T-helper 2 cell (primary cell): ENCODE measurements at regions not wholly inside any gene's neighbourhood (a gene's known extent, or its start where the extent isn't known, plus 50 kb on each side); places are given as distances from the start of the nearest gene placed in this dataset.
"Not testable (repeated sequence)": the region's sequence is repeated elsewhere in the genome, so short reads cannot be mapped to it uniquely, and the experiment has no call there.

Source experiments
- DNase-seq, 5 experiments: peaks; one replicate each; pipeline versions ENCODE4 v3.0.0 to v3.0.0-alpha.2; 2012 to 2022

DNA sequence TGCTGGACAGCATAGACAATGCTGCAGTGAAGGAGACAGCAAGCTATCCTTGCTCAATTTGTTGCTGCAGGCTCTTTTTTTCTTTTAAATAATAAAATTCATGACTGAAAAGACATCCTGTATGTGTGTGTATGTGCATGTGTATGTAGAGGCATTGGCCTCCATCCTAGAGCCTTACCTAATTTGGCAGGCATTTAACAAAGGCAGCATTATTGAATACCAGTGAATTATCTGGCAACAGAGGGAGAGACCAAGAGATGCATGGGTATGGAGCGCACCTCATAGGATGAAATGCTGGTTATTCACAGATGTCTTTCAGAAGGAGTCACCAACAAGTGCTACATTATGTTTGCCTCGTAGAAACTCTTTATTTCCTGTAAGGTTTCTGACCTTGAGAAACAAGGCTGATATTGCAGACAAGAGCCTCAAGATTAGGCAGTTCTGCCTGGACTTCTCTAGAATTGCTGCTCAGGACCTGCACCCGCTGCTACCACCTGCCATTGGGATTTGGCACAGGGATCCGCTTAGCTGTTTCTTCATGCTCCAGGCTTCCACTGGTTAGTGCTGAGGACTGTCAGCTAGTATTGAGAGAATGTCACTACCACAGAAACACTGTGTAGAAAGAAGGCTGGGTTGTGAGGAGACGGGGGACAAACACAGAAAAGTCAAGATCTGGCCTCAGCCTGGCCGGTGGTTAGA lies 247.7 kb upstream of the RFX3 start:
- no peak for DNase-seq

DNA sequence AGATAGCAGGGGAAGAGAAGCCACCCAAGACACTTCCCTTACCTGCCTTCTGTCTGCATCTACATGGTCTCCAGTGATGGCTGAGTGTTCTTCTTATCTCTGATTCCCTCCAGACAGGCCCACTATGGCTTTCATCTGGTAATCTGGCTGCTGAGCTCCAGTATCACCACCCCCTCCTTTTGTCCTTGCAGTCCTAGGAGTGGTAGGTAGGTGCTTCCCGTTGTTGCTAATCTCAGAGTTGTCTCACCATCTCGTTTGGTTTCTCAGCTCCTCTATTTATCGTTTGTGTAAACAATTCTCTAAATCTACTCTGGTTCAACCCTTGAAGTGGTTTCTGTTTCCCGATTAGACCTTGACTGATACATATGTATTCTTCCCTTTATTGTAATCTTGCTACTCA lies 243.8 kb upstream of the RFX3 start:
- DNase-seq, result peak in 1 of 5 experiments; percentile 8

DNA sequence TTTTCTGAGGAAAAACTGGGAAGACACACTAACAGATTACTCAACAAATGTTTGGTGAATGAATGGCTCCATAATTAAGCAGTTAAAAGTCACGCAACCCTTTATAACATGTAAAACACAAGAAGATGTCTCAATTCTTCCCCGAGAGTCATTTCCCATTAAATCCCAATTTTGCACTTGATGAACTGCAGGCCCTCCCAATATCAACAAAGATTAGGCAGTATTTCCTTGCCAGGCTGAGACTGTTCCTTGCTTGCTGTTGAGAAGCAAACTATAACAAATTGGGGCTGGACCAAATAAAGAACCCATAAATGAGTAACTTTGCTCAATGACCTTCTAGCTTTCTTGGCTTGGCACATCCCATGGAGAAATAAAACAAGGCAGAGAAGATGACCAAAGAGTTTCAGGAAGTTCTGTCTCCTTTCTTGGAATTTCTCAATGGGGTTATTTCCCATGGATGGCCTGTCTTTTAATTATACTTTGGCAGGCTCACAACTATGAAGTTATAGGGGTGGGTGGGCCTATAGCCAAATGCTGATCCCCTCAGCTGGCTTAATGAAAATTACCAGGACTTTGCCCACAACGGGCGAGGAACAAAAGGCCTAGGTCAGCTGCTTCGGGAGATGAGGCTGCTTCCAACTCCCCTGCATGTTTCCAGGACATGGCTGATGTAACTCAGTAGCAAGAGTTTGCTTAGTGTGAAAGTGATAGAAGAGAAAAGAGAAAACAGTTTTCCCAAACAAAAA lies 243.1 kb upstream of the RFX3 start:
- DNase-seq, result no peak

- no peak for DNase-seq
Observed at GRCh38 chr9:3768286-3768685, 242.5 kb upstream of the RFX3 start.

GRCh38 chr9:3762076-3762475 lies 236.3 kb upstream of the RFX3 start:
- no peak for DNase-seq

- DNase-seq, result no peak
Observed at GRCh38 chr9:3760031-3760430, 234.2 kb upstream of the RFX3 start.

DNA sequence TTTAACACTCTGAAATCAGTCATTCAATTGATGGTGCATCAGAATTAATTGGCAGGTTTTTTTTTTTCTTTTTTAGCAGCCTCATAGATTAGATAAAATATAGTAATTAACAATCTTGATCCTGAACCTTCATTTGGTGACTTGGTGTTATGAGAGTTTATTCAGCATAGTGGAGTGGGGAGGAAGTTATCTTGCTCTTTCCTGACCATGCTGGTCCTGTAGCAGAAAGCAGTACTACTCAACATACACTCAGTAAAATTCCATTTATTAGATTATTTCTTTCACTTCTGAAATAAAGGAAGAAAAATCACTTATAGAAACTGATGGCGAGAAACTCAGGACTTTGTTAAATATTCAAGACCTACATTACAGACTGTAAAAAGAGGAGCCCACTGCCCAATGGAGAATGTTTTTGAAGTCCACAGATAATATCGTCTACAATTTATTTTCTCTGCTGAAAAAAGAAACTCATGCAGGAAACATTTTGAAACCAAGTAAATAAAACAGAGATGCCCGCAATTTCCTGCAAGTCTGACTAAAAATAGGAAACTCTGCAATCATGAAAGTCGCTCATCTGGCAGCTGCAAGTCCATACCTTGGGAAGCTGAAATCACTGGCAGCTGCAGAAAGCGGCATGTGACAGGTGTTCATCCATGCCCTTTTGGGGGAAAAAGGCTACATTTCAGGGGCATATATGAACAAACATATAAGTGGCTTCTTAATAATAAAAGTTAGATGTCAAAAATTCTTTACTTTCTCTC lies 233.2 kb upstream of the RFX3 start:
- peak in 1 of 5 experiments; percentile 82 for DNase-seq

DNA sequence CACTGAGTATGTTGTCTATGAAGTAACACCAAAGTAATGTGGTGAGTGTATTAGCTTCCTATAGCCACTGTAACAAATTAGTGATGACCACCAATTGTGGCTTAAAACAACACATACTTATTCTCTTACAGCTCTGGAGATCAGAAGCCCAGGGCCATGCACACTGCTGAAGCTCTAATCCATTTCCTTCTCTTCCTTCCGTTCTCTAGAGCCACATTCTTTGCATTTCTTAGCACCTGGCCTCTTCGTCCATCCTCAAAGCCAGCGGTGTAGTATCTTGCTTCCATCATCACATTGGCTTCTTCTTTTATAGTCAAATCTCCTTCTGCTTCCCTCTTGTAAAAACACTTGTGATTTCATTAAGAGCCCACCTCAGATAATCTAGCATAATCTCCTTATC lies 230.3 kb upstream of the RFX3 start:
- no peak for DNase-seq

DNA sequence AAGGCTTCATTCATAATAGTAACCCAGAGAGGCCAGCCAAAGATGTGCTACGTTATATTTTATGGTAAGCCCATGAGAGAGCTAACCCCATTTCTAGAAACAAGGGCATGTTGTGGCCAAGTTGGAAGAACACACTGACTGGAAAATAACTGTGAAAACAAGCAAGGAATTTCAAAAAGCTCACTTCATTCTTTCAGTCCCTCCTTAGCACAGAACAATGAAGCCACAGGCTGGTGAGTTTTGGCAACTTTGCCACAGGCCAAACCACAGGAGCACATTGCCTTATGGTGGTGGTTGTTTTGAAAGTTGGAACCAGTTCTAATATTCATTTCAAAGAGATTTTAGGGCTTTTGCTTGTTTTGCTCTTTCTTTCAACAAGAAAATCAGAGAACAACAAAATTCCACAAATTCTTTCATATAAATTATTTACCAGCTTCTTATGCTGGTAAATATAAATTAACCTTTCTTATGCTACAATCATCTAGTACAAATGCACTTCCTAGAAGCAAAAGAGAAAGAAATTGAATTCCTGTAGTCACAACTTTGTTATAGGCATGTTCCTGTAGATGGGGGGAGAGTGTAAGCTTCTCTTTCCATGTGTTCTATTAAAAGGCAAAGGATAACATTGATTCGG lies 225.4 kb upstream of the RFX3 start:
- DNase-seq, result peak in 1 of 5 experiments; percentile 71

DNA sequence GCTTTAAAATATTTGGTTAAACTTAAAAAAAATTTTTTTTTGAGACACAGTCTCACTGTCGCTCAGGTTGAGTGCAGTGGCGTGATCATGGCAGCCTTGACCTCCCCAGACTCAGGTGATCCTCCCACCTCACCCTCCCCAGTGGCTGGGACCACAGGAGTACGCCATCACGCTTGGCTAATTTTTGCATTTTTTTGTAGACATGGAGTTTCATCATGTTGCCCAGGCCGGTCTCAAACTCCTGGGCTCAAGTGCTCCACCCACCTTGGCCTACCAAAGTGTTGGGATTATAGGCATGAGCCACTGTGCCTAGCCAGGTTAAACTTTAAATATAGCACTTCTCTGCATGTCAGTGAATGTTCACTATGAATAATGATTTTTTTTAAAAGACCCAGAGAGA lies 224.5 kb upstream of the RFX3 start:
- no peak for DNase-seq

- no peak for DNase-seq
Observed at GRCh38 chr9:3746296-3747275, 220.8 kb upstream of the RFX3 start.

DNA sequence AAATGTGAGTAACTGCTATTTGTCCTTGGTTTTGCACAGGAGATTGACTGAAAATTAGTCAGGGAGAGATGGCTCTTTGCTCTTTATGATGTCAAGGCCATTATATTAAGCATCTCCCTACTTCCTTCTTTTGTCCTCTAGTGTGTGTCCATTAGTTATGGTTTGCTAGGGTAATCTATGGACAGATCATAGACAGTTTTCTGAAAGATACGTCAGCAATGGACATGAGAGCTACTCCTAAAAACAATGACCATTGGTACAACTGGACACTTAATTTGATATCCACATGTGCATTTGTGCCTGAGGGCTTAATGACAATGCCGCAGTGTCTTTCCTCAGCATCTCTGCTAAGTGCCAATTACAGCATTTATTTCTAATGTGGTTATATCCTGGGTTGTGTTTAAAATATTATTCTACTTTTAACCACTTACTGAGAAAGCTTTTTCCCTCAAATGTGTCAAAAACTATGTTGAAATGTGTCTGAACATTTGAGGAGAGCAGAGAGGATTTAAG lies 218.2 kb upstream of the RFX3 start:
- DNase-seq, result no peak

DNA sequence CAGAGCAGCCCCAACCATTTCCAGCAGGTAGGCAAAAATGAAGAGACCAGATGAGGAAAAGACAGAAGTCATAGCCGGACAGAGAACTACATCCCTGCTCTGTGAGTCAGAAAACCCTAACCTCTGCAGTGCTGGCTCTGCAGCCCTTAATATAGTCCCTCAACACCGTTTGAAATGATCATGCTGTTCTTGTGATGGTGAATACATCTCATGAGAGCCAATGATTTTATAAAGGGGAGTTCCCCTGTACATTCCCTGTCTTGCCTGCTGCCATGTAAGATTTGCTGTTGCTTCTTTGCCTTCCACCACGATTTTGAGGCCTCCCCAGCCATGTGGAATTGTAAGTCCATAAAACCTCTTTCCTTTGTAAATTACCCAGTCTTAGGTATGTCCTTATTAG lies 216.8 kb upstream of the RFX3 start:
- no peak for DNase-seq

- no peak for DNase-seq
Observed at GRCh38 chr9:3741729-3742128, 215.9 kb upstream of the RFX3 start.

DNA sequence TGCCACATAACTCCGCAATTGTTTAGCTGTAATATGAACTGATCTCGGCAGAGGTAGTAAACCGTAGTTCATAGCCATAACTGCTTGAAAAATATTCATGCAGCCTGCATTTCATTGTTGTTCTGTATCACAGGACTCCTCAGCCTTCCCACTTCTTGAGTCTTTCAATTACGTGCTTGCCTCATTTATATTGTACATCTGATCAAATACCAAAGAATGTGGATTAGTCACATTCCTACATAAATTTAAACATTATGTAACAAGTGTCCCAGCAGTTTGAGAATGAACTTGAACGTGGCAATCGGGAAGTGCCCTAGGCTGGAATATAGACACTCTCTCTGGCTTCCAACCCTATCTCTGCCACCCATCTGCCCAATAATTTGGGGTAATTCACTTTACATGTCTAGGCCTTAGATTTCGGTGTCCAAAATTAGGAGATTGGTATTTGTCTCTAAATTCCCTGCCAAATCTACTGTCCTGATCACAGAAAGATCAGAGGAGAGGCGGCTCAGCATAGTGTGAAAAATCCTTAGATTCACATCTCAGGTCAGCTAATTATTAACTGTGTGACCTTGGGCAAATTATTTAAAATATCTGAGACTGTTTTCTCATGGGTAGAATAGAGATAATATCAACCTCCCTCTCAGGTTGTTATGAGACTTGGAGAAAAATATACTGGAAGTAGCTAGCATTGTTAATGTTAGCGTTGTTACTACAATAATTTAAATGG lies 215.1 kb upstream of the RFX3 start:
- no peak for DNase-seq

DNA sequence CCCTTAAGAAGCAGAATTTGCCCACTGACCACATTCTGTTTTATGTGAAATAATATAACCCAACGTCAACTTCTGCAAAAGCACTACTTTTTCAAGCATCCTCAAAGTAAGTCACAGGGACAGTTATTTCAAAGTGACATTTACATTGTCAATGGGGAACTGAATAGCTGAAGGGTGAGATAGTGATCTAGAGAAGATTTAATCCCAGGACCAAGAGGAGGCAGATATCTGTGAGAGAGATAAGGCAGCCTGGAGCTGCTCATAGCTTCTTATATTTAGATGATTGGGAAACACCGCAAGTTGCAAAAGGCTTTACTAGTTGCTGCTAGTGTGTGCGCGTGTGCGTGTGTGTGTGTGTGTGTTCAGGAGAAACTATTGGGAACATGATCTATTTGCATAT lies 210.4 kb upstream of the RFX3 start:
- no peak for DNase-seq

DNA sequence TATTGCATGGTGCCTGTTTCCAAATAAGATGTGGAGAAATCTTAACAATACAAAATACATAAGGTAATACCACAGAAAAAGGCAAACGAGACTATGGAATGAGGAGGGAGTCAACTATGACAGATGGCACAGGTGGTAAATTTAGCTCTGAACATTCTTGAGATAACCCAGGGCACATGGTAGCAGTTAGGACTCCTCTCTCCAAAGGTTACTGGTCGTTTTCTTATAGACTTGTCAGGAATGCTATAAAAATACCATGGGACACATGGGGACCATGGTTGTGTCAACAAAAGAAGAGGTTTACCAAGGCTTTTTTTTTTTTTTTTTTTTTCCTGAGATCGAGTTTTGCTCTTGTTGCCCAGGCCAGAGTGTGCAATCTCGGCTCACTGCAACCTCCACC lies 209.4 kb upstream of the RFX3 start:
- DNase-seq, result no peak

DNA sequence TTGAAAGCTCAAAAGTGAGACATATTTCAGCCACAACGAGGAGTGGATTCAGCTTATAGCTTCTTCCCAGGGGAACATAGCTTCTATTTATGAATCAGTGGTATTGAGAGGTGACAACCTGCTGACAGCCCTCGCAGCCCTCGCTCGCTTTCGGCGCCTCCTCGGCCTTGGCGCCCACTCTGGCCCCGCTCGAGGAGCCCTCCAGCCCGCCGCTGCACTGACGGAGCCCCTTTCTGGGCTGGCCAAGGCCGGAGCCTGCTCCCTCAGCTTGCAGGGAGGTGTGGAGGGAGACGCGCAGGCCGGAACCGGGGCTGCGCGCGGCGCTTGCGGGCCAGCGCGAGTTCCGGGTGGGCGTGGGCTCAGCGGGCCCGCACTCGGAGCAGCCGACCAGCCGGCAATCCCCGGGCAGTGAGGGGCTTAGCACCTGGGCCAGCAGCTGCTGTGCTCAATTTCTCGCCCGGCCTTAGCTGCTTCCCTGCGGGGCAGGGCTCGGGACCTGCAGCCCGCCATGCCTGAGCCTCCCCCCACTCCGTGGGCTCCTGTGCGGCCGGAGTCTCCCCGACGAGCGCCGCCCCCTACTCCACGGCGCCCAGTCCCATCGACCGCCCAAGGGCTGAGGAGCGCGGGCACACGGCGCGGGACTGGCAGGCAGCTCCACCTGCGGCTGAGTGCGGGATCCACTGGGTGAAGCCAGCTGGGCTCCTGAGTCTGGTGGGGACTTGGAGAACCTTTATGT lies 207.9 kb upstream of the RFX3 start:
- DNase-seq, result not testable (repeated sequence)

DNA sequence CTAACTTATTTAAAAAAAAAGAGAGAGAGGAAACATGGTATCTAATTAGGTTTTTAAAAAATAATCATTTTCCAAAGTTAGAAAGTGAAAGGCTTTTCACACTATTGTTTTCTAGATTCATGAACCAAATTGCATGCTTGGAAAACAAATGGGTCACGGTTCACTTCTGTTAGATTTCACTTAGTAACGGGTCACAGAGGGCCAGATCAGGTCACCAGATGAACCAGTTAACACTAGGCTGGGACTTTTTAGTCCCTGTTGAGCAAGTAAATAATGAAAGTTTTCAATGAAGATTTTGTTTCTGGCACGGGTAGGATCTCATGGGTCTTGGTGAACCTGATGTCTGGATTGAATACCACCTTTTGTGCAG lies 207.2 kb upstream of the RFX3 start:
- DNase-seq, result no peak
